Mesenchymal stem cell (in vitro differentiated cells and primary cell): ENCODE measurements at regions not wholly inside any gene's neighbourhood (a gene's known extent, or its start where the extent isn't known, plus 50 kb on each side); places are given as distances from the start of the nearest gene placed in this dataset.
A peak's percentile ranks its signal among the peaks of the same experiment; 100 is the strongest.

Experiments
- DNase-seq: peaks from one replicate; pipeline ENCODE4 v3.0.0-alpha.2; 2013
- H2AFZ ChIP-seq: one replicate; pipeline ENCODE4 v1.6.1; 2013; ENCODE audit warnings: low read depth, mild to moderate bottlenecking, control low read depth, inconsistent platforms, low read length, moderate library complexity
- H2AK5ac ChIP-seq: 2 replicates; pipeline ENCODE4 v1.6.1; 2013; ENCODE audit warnings: low read length, moderate library complexity, mild to moderate bottlenecking, inconsistent platforms; ENCODE audit not compliant: severe bottlenecking
- H2BK120ac ChIP-seq: one replicate; pipeline ENCODE4 v1.6.1; 2013; ENCODE audit warnings: low read depth, mild to moderate bottlenecking, inconsistent platforms, low read length, moderate library complexity
- H2BK12ac ChIP-seq, 2 experiments: one replicate each; pipeline ENCODE4 v1.6.1; 2013; ENCODE audit warnings: inconsistent platforms in 2 of 2, low read length in 2 of 2, mild to moderate bottlenecking in 2 of 2, moderate library complexity in 2 of 2, control low read depth in 1 of 2
- H2BK15ac ChIP-seq: one replicate; pipeline ENCODE4 v1.6.1; 2013; ENCODE audit warnings: mild to moderate bottlenecking, low read depth, inconsistent platforms; ENCODE audit not compliant: poor library complexity, severe bottlenecking
- H2BK5ac ChIP-seq: 2 replicates; pipeline ENCODE4 v1.6.1; 2013; ENCODE audit warnings: low read depth, mild to moderate bottlenecking, low read length, control low read depth, inconsistent platforms; ENCODE audit not compliant: poor library complexity, severe bottlenecking
- H3K14ac ChIP-seq, 2 experiments: one replicate each; pipeline ENCODE4 v1.6.1; 2013; ENCODE audit warnings: inconsistent platforms in 2 of 2, low read length in 2 of 2, control low read depth in 1 of 2, mild to moderate bottlenecking in 1 of 2, moderate library complexity in 1 of 2
- H3K18ac ChIP-seq, 2 experiments: one replicate each; pipeline ENCODE4 v1.6.1; 2013; ENCODE audit warnings: inconsistent platforms in 2 of 2, low read length in 2 of 2, control low read depth in 1 of 2, low read depth in 1 of 2, mild to moderate bottlenecking in 1 of 2
- H3K23ac ChIP-seq, 2 experiments: one replicate each; pipeline ENCODE4 v1.6.1; 2013; ENCODE audit warnings: inconsistent platforms in 2 of 2, low read length in 2 of 2, mild to moderate bottlenecking in 2 of 2, moderate library complexity in 2 of 2, control low read depth in 1 of 2
- H3K27ac ChIP-seq: 2 replicates; pipeline ENCODE4 v1.5.1; 2013; ENCODE audit warnings: mild to moderate bottlenecking, moderate library complexity, low read length, control low read depth, inconsistent platforms; ENCODE audit not compliant: poor library complexity, severe bottlenecking
- H3K27me3 ChIP-seq, 2 experiments: 2 replicates each; pipeline versions ENCODE4 v1.6.1 to v1.7.0; 2013; ENCODE audit warnings: low read length in 2 of 2, mild to moderate bottlenecking in 2 of 2, moderate library complexity in 2 of 2, control low read depth in 1 of 2, inconsistent platforms in 1 of 2; ENCODE audit not compliant: control insufficient read depth in 1 of 2, insufficient read depth in 1 of 2
- H3K36me3 ChIP-seq, 2 experiments: 2 replicates each; pipeline versions ENCODE4 v1.6.1 to v1.7.0; 2013; ENCODE audit warnings: low read length in 2 of 2, control low read depth in 1 of 2, inconsistent platforms in 1 of 2, low read depth in 1 of 2, mild to moderate bottlenecking in 1 of 2; ENCODE audit not compliant: insufficient read depth in 2 of 2, control insufficient read depth in 1 of 2
- H3K4ac ChIP-seq, 2 experiments: one replicate each; pipeline ENCODE4 v1.6.1; 2013; ENCODE audit warnings: inconsistent platforms in 2 of 2, low read length in 2 of 2, mild to moderate bottlenecking in 2 of 2, moderate library complexity in 2 of 2, control low read depth in 1 of 2, low read depth in 1 of 2
- H3K4me1 ChIP-seq: 2 replicates; pipeline ENCODE4 v1.6.1; 2013; ENCODE audit warnings: low read depth, low read length, control low read depth; ENCODE audit not compliant: control insufficient read depth, insufficient read depth
- H3K4me2 ChIP-seq: 2 replicates; pipeline ENCODE4 v1.6.1; 2013; ENCODE audit warnings: low read length, mild to moderate bottlenecking, inconsistent platforms; ENCODE audit not compliant: poor library complexity, severe bottlenecking
- H3K4me3 ChIP-seq, 2 experiments: 2 replicates each; pipeline versions ENCODE4 v1.5.1 to v1.7.0; 2013; ENCODE audit warnings: low read length in 2 of 2, mild to moderate bottlenecking in 2 of 2, control low read depth in 1 of 2, low read depth in 1 of 2; ENCODE audit not compliant: insufficient read depth in 1 of 2
- H3K79me1 ChIP-seq: replicated peaks from 2 replicates; pipeline ENCODE4 v1.6.1; 2013; ENCODE audit warnings: mild to moderate bottlenecking, control low read depth, low read length, inconsistent platforms; ENCODE audit not compliant: poor library complexity, severe bottlenecking
- H3K9ac ChIP-seq: 2 replicates; pipeline ENCODE4 v1.7.0; 2013; ENCODE audit warnings: mild to moderate bottlenecking, low read length, moderate library complexity
- H3K9me3 ChIP-seq: 2 replicates; pipeline ENCODE4 v1.7.0; 2013; ENCODE audit warnings: mild to moderate bottlenecking, low read length; ENCODE audit not compliant: control insufficient read depth
- H4K8ac ChIP-seq: one replicate; pipeline ENCODE4 v1.6.1; 2013; ENCODE audit warnings: inconsistent platforms, mild to moderate bottlenecking, low read length, moderate library complexity
- H4K91ac ChIP-seq: one replicate; pipeline ENCODE4 v1.6.1; 2013; ENCODE audit warnings: mild to moderate bottlenecking, low read length, inconsistent platforms
- WGBS: methylation state at CpG from one replicate; pipeline ENCODE4 v1.1.7; 2013; ENCODE audit warnings: mixed read lengths; 5-methylcytosine and 5-hydroxymethylcytosine counted together

GRCh38 chr17:72454342-72454741 is 333.5 kb downstream of the SOX9 start:
- H3K4ac ChIP-seq, result no peak overlapping the region
- no peaks in the 10 kb centered on the region for H3K27me3 ChIP-seq
- 91% methylated on average over 4 of the region's 4 CpGs for WGBS
- H2BK120ac ChIP-seq, result no peak overlapping the region
- H3K27ac ChIP-seq, result no peak overlapping the region
- no peak overlapping the region for H3K4me2 ChIP-seq
- H3K36me3 ChIP-seq, result no peaks in the 10 kb centered on the region
- H2BK15ac ChIP-seq, result no peak overlapping the region
- H4K91ac ChIP-seq, result no peak overlapping the region
- no peak overlapping the region for H2BK5ac ChIP-seq
- no peak overlapping the region for H2AFZ ChIP-seq
- peaks cover 27% of the 10 kb centered on the region for H3K79me1 ChIP-seq
- H3K9me3 ChIP-seq, result no peaks in the 10 kb centered on the region
- no peak overlapping the region for H2BK12ac ChIP-seq
- DNase-seq, result no peak
- H3K4me3 ChIP-seq, result no peak overlapping the region
- no peak overlapping the region for H3K18ac ChIP-seq
- no peak overlapping the region for H3K23ac ChIP-seq
- H3K14ac ChIP-seq, result peak overlapping the region in 1 of 2 experiments; percentile 75
- H3K9ac ChIP-seq, result no peak overlapping the region
- peaks cover 23% of the 10 kb centered on the region for H3K4me1 ChIP-seq
- no peak overlapping the region for H4K8ac ChIP-seq
- H2AK5ac ChIP-seq, result peak overlapping the region; percentile 72

- no peaks in the 10 kb centered on the region for H3K36me3 ChIP-seq
Measured at GRCh38 chr17:72455562-72455961, 334.7 kb downstream of the SOX9 start.

GRCh38 chr17:72456075-72456474 is 335.3 kb downstream of the SOX9 start:
- no peak overlapping the region for H3K4me3 ChIP-seq
- H2AK5ac ChIP-seq, result peak overlapping the region; percentile 88
- H3K4ac ChIP-seq, result no peak overlapping the region
- H3K27ac ChIP-seq, result no peak overlapping the region
- H2BK120ac ChIP-seq, result no peak overlapping the region
- H2AFZ ChIP-seq, result no peak overlapping the region
- no peak overlapping the region for H4K8ac ChIP-seq
- H2BK12ac ChIP-seq, result no peak overlapping the region
- peaks cover 28% of the 10 kb centered on the region for H3K79me1 ChIP-seq
- H3K27me3 ChIP-seq, result no peaks in the 10 kb centered on the region
- no peak overlapping the region for H2BK15ac ChIP-seq
- 69% methylated on average over 3 of the region's 4 CpGs for WGBS
- no peak overlapping the region for H3K14ac ChIP-seq
- no peak overlapping the region for H3K9ac ChIP-seq
- no peaks in the 10 kb centered on the region for H3K36me3 ChIP-seq
- peak; percentile 61 for DNase-seq
- no peak overlapping the region for H4K91ac ChIP-seq
- no peaks in the 10 kb centered on the region for H3K9me3 ChIP-seq
- peaks cover 23% of the 10 kb centered on the region for H3K4me1 ChIP-seq
- no peak overlapping the region for H3K23ac ChIP-seq
- no peak overlapping the region for H2BK5ac ChIP-seq
- peak overlapping the region in 1 of 2 experiments; percentile 9 for H3K18ac ChIP-seq
- no peak overlapping the region for H3K4me2 ChIP-seq

More at GRCh38 chr17:72455562-72455961, 334.7 kb downstream of the SOX9 start:
- H2BK12ac ChIP-seq, result no peak overlapping the region
- H3K4me2 ChIP-seq, result no peak overlapping the region
- no peak overlapping the region for H4K8ac ChIP-seq
- no peak overlapping the region for H2AFZ ChIP-seq
- no peak overlapping the region for H3K4ac ChIP-seq
- H3K9me3 ChIP-seq, result no peaks in the 10 kb centered on the region
- H3K14ac ChIP-seq, result no peak overlapping the region
- 96% methylated on average over 7 of the region's 8 CpGs for whole genome bisulfite sequencing
- peaks cover 23% of the 10 kb centered on the region for H3K4me1 ChIP-seq
- H3K79me1 ChIP-seq, result peaks cover 29% of the 10 kb centered on the region
- no peak overlapping the region for H3K9ac ChIP-seq
- DNase-seq, result no peak
- no peak overlapping the region for H3K18ac ChIP-seq
- peak overlapping the region; percentile 26 for H2AK5ac ChIP-seq
- H4K91ac ChIP-seq, result no peak overlapping the region
- H2BK5ac ChIP-seq, result no peak overlapping the region
- H2BK15ac ChIP-seq, result no peak overlapping the region
- no peak overlapping the region for H2BK120ac ChIP-seq
- H3K27me3 ChIP-seq, result no peaks in the 10 kb centered on the region
- H3K23ac ChIP-seq, result no peak overlapping the region
- H3K27ac ChIP-seq, result no peak overlapping the region
- H3K4me3 ChIP-seq, result no peak overlapping the region

GRCh38 chr17:72457712-72458111 is 336.9 kb downstream of the SOX9 start:
- Histone ChIP-seq H2BK15ac (no peak overlapping the region), H3K14ac (no peak overlapping the region), H3K4me3 (no peak overlapping the region), H3K9ac (no peak overlapping the region), H3K27me3 (no peaks in the 10 kb centered on the region), H4K91ac (no peak overlapping the region), H2AK5ac (no peak overlapping the region), H3K27ac (no peak overlapping the region), H2BK12ac (no peak overlapping the region), H3K9me3 (no peaks in the 10 kb centered on the region), H3K23ac (no peak overlapping the region), H3K18ac (no peak overlapping the region), H3K36me3 (no peaks in the 10 kb centered on the region), H3K79me1 (peaks cover 19% of the 10 kb centered on the region), H2BK120ac (no peak overlapping the region), H2BK5ac (no peak overlapping the region), H3K4ac (no peak overlapping the region), H4K8ac (no peak overlapping the region), H2AFZ (no peak overlapping the region), H3K4me1 (peaks cover 24% of the 10 kb centered on the region), H3K4me2 (no peak overlapping the region)
- DNase-seq, result no peak
- 69% methylated on average over 5 of the region's 5 CpGs for WGBS
